ENCODE measurements at regions not wholly inside any gene's neighbourhood (a gene's known extent, or its start where the extent isn't known, plus 50 kb on each side); places are given as distances from the start of the nearest gene placed in this dataset.

GRCh38 chr14:101132588-101132987, 229.1 kb upstream of the RTL1 start:
- no peak overlapping the region for H3K27ac ChIP-seq
- no peak for TF ChIP-seq ZFX (IDR thresholded peaks at IDR 0.05; ENCODE audit: borderline replicate concordance)
- TF ChIP-seq CTCF (IDR thresholded peaks at IDR 0.05) = no peak

GRCh38 chr14:101133068-101133467, 229.5 kb upstream of the RTL1 start:
- H3K27ac ChIP-seq = no peak overlapping the region
- TF ChIP-seq CTCF (IDR thresholded peaks at IDR 0.05) (no peak), ZFX (IDR thresholded peaks at IDR 0.05; ENCODE audit: borderline replicate concordance) (no peak)

GRCh38 chr14:101134161-101134631, 230.7 kb upstream of the RTL1 start:
- TF ChIP-seq ZFX (IDR thresholded peaks at IDR 0.05; ENCODE audit: borderline replicate concordance) (no peak), CTCF (IDR thresholded peaks at IDR 0.05) (no peak)
- no peak overlapping the region for H3K27ac ChIP-seq

- no peak overlapping the region for H3K27ac ChIP-seq
Observed at GRCh38 chr14:101134851-101135433, 231.4 kb upstream of the RTL1 start.

GRCh38 chr14:101135796-101136742, 232.5 kb upstream of the RTL1 start:
- H3K27ac ChIP-seq = no peak overlapping the region
- no peak for TF ChIP-seq ZFX (IDR thresholded peaks at IDR 0.05; ENCODE audit: borderline replicate concordance)
- TF ChIP-seq CTCF (IDR thresholded peaks at IDR 0.05) = no peak

More at GRCh38 chr14:101134851-101135433, 231.4 kb upstream of the RTL1 start:
- TF ChIP-seq CTCF (IDR thresholded peaks at IDR 0.05) (no peak), ZFX (IDR thresholded peaks at IDR 0.05; ENCODE audit: borderline replicate concordance) (no peak)

- no peak for TF ChIP-seq ZFX (IDR thresholded peaks at IDR 0.05; ENCODE audit: borderline replicate concordance)
- TF ChIP-seq CTCF (IDR thresholded peaks at IDR 0.05) = no peak
- H3K27ac ChIP-seq = no peak overlapping the region
Observed at GRCh38 chr14:101137234-101137633, 233.7 kb upstream of the RTL1 start.

GRCh38 chr14:101147848-101148247, 244.3 kb upstream of the RTL1 start:
- TF ChIP-seq ZFX (IDR thresholded peaks at IDR 0.05; ENCODE audit: borderline replicate concordance) = no peak
- TF ChIP-seq CTCF (IDR thresholded peaks at IDR 0.05) = no peak
- H3K27ac ChIP-seq = no peak overlapping the region

Measured in 22Rv1 (cell line).